HEK293T (cell line): ENCODE measurements at regions not wholly inside any gene's neighbourhood (a gene's known extent, or its start where the extent isn't known, plus 50 kb on each side); places are given as distances from the start of the nearest gene placed in this dataset.

Experiments used
- CTCF ChIA-PET: fragments of 350-600 bp; formaldehyde crosslinking; extraction: SDS; loops from one replicate; lab custom pipeline; 2021; ENCODE audit warnings: antibody characterized with exemption, inconsistent platforms; lab: Yijun Ruan, JAX
- POLR2A ChIA-PET: fragments of 350-600 bp; formaldehyde crosslinking; extraction: SDS; loops from one replicate; lab custom pipeline; 2020; ENCODE audit warnings: antibody characterized with exemption, inconsistent platforms; lab: Yijun Ruan, JAX
- DNase-seq: peaks from one replicate; pipeline ENCODE4 v3.0.0; 2012; ENCODE audit warnings: mixed read lengths; ENCODE audit errors: extremely low spot score
- ARNT ChIP-seq: fragments of 450-650 bp; IDR thresholded peaks from 2 replicates; pipeline ENCODE4 v1.6.1; 2017; ENCODE audit warnings: mild to moderate bottlenecking
- BHLHE40 ChIP-seq: fragments of 450-650 bp; IDR thresholded peaks from 2 replicates; pipeline ENCODE4 v1.6.1; 2016; ENCODE audit warnings: mild to moderate bottlenecking, moderate library complexity, borderline replicate concordance
- CTBP1 ChIP-seq: fragments of 450-650 bp; IDR thresholded peaks from 2 replicates; pipeline ENCODE4 v1.6.1; 2016; ENCODE audit warnings: borderline replicate concordance
- ELF4 ChIP-seq: fragments of 450-650 bp; IDR thresholded peaks from 2 replicates; pipeline ENCODE4 v1.6.1; 2017; ENCODE audit warnings: antibody characterized with exemption
- FOXA1 ChIP-seq: fragments of 450-650 bp; IDR thresholded peaks from 2 replicates; pipeline ENCODE4 v1.6.1; 2016; ENCODE audit warnings: mild to moderate bottlenecking
- FOXK2 ChIP-seq: fragments of 450-650 bp; IDR thresholded peaks from 2 replicates; pipeline ENCODE4 v1.6.1; 2016; ENCODE audit warnings: mild to moderate bottlenecking
- FOXM1 ChIP-seq: fragments of 450-650 bp; IDR thresholded peaks from 2 replicates; pipeline ENCODE4 v1.6.1; 2017; ENCODE audit warnings: mild to moderate bottlenecking, borderline replicate concordance
- HDGF ChIP-seq: fragments of 450-650 bp; IDR thresholded peaks from 2 replicates; pipeline ENCODE4 v1.6.1; 2017; ENCODE audit warnings: antibody characterized with exemption, borderline replicate concordance
- L3MBTL2 ChIP-seq: fragments of 450-650 bp; conservative IDR thresholded peaks from 2 replicates; pipeline ENCODE4 v1.6.1; 2016; ENCODE audit warnings: mild to moderate bottlenecking
- LEF1 ChIP-seq: fragments of 450-650 bp; IDR thresholded peaks from 2 replicates; pipeline ENCODE4 v1.6.1; 2017; ENCODE audit warnings: mild to moderate bottlenecking, borderline replicate concordance
- NFRKB ChIP-seq: fragments of 450-650 bp; IDR thresholded peaks from 2 replicates; pipeline ENCODE4 v1.6.1; 2016; ENCODE audit warnings: mild to moderate bottlenecking, moderate library complexity
- PKNOX1 ChIP-seq: fragments of 450-650 bp; IDR thresholded peaks from 2 replicates; pipeline ENCODE4 v1.6.1; 2016
- SP1 ChIP-seq: fragments of 450-650 bp; IDR thresholded peaks from 2 replicates; pipeline ENCODE4 v1.6.1; 2017
- SUZ12 ChIP-seq: fragments of 450-650 bp; IDR thresholded peaks from 2 replicates; pipeline ENCODE4 v1.6.1; 2016; ENCODE audit warnings: mild to moderate bottlenecking
- TARDBP ChIP-seq: fragments of 450-650 bp; IDR thresholded peaks from 2 replicates; pipeline ENCODE4 v1.6.1; 2016
- ZNF384 ChIP-seq: fragments of 450-650 bp; IDR thresholded peaks from 2 replicates; pipeline ENCODE4 v1.6.1; 2016

GRCh38 chr13:24053519-24054251 is 106.8 kb upstream of the SPATA13 start:
- no peak for TF ChIP-seq NFRKB
- TF ChIP-seq TARDBP, result no peak
- TF ChIP-seq L3MBTL2, result no peak
- no peak for TF ChIP-seq LEF1
- TF ChIP-seq ARNT, result no peak
- CTCF ChIA-PET, result interaction anchor here (0.6 to 1.3 kb wide), 4 partner anchors 11 to 166 kb away, joined by 3 to 9 read pairs (median 4); no protein-coding TSS in a partner anchor
- POLR2A ChIA-PET, result interaction anchor here (1.0 kb wide), 1 partner anchor 180 kb away, joined by 3 read pairs; no protein-coding TSS in a partner anchor

GRCh38 chr13:24056616-24057137 is 103.8 kb upstream of the SPATA13 start:
- no peak for TF ChIP-seq L3MBTL2
- TF ChIP-seq FOXM1, result no peak
- TF ChIP-seq FOXK2, result no peak
- no peak for TF ChIP-seq SUZ12
- TF ChIP-seq HDGF, result no peak
- no peak for TF ChIP-seq LEF1
- TF ChIP-seq CTBP1, result no peak
- TF ChIP-seq PKNOX1, result no peak
- TF ChIP-seq ARNT, result no peak
- TF ChIP-seq BHLHE40, result no peak
- no peak for TF ChIP-seq SP1
- no peak for TF ChIP-seq NFRKB
- no peak for TF ChIP-seq ZNF384
- TF ChIP-seq ELF4, result no peak
- no peak for TF ChIP-seq FOXA1
- TF ChIP-seq TARDBP, result no peak
- ChIA-PET POLR2A (no interaction called here), CTCF (no interaction called here)
- no peak for DNase-seq

More at GRCh38 chr13:24053519-24054251, 106.8 kb upstream of the SPATA13 start:
- DNase-seq, result peak; percentile 49

GRCh38 chr13:24060993-24061392 is 99.5 kb upstream of the SPATA13 start:
- ChIA-PET POLR2A (no interaction called here), CTCF (no interaction called here)
- TF ChIP-seq L3MBTL2 (no peak), FOXM1 (no peak), HDGF (no peak), FOXK2 (no peak), SUZ12 (no peak), LEF1 (no peak), ZNF384 (no peak), PKNOX1 (no peak), ARNT (no peak), NFRKB (no peak), SP1 (no peak), FOXA1 (no peak), BHLHE40 (no peak), TARDBP (no peak), CTBP1 (no peak), ELF4 (no peak)
- no peak for DNase-seq

GRCh38 chr13:24063281-24063877 is 97.1 kb upstream of the SPATA13 start:
- POLR2A ChIA-PET, result no interaction called here
- TF ChIP-seq FOXM1 (no peak), SP1 (no peak), FOXA1 (no peak), TARDBP (no peak), CTBP1 (no peak), ELF4 (no peak), FOXK2 (no peak), ARNT (no peak), NFRKB (no peak), SUZ12 (no peak), ZNF384 (no peak), PKNOX1 (no peak), BHLHE40 (no peak), LEF1 (no peak), HDGF (no peak), L3MBTL2 (no peak)
- DNase-seq, result no peak
- CTCF ChIA-PET, result interaction anchor here (1.4 kb wide), 1 partner anchor 10 kb away, joined by 6 read pairs; no protein-coding TSS in a partner anchor

GRCh38 chr13:24064371-24064770 is 96.1 kb upstream of the SPATA13 start:
- POLR2A ChIA-PET, result no interaction called here
- CTCF ChIA-PET, result interaction anchor here (1.4 kb wide), 1 partner anchor 11 kb away, joined by 6 read pairs; no protein-coding TSS in a partner anchor
- no peak for TF ChIP-seq NFRKB
- no peak for TF ChIP-seq ARNT
- TF ChIP-seq ELF4, result no peak
- TF ChIP-seq HDGF, result no peak
- TF ChIP-seq CTBP1, result no peak
- TF ChIP-seq FOXM1, result no peak
- TF ChIP-seq FOXK2, result no peak
- TF ChIP-seq TARDBP, result no peak
- TF ChIP-seq LEF1, result no peak
- no peak for TF ChIP-seq L3MBTL2
- TF ChIP-seq ZNF384, result no peak
- no peak for DNase-seq
